Colonic mucosa (tissue), 4 donors: ENCODE measurements at regions not wholly inside any gene's neighbourhood (a gene's known extent, or its start where the extent isn't known, plus 50 kb on each side); places are given as distances from the start of the nearest gene placed in this dataset.

Experiments used
- DNase-seq: peaks from one replicate; pipeline ENCODE4 v3.0.0-alpha.2; 2020
- H3K27ac ChIP-seq: fragments of 200-600 bp; one replicate; pipeline ENCODE4 v1.8.0; 2021
- H3K27me3 ChIP-seq: fragments of 200-600 bp; one replicate; pipeline ENCODE4 v1.8.0; 2021
- H3K36me3 ChIP-seq: fragments of 200-600 bp; one replicate; pipeline ENCODE4 v1.8.0; 2021
- H3K4me1 ChIP-seq: fragments of 200-600 bp; one replicate; pipeline ENCODE4 v1.8.0; 2021; ENCODE audit warnings: mild to moderate bottlenecking
- H3K4me3 ChIP-seq: fragments of 200-600 bp; one replicate; pipeline ENCODE4 v1.8.0; 2021
- H3K9ac ChIP-seq, 2 donors: one replicate each; pipeline ENCODE4 v1.7.0; 2013; ENCODE audit warnings: control low read depth in 2 of 2, low read depth in 2 of 2, low read length in 2 of 2
- H3K9me3 ChIP-seq: fragments of 200-600 bp; one replicate; pipeline ENCODE4 v1.8.0; 2021
- CTCF ChIP-seq: fragments of 200-600 bp; IDR thresholded peaks from one replicate; pipeline ENCODE4 v1.8.0; 2022; ENCODE audit warnings: antibody characterized with exemption, mild to moderate bottlenecking
- intact Hi-C: fragments of 100-400 bp; cut with DNase I; formaldehyde crosslinking; loops from one replicate; pipeline ENCODE4 v1.14.1; 2022
- donor health status: healthy.
- donor health status: DM: no; HTN: no; CAD: no.
- donor health status: DM: no; HTN: no; CAD: no.

GRCh38 chr12:125890366-125890905 is 825.2 kb downstream of the AACS start:
- DNase-seq: no peak
- no peaks in the 10 kb centered on the region for H3K4me1 ChIP-seq
- H3K9ac ChIP-seq: no peak overlapping the region
- no peaks in the 10 kb centered on the region for H3K27me3 ChIP-seq
- TF ChIP-seq CTCF: no peak
- no peak overlapping the region for H3K27ac ChIP-seq
- no peaks in the 10 kb centered on the region for H3K9me3 ChIP-seq
- H3K4me3 ChIP-seq: no peak overlapping the region
- intact Hi-C loops: no loop called here
- no peaks in the 10 kb centered on the region for H3K36me3 ChIP-seq

- Histone ChIP-seq H3K27ac (no peak overlapping the region), H3K36me3 (no peaks in the 10 kb centered on the region), H3K9ac (no peak overlapping the region), H3K4me1 (no peaks in the 10 kb centered on the region), H3K27me3 (no peaks in the 10 kb centered on the region), H3K9me3 (no peaks in the 10 kb centered on the region), H3K4me3 (no peak overlapping the region)
- no peak for TF ChIP-seq CTCF
- intact Hi-C loops: no loop called here
- DNase-seq: no peak
Observed at GRCh38 chr12:125890971-125891370, 825.7 kb downstream of the AACS start.

- intact Hi-C loops: no loop called here
- no peaks in the 10 kb centered on the region for H3K9me3 ChIP-seq
Observed at GRCh38 chr12:125892276-125892675, 827.0 kb downstream of the AACS start.

GRCh38 chr12:125902991-125903390 is 837.8 kb downstream of the AACS start:
- Histone ChIP-seq H3K27me3 (no peaks in the 10 kb centered on the region), H3K9ac (no peak overlapping the region)
- no peak for TF ChIP-seq CTCF

More at GRCh38 chr12:125892276-125892675, 827.0 kb downstream of the AACS start:
- H3K4me1 ChIP-seq: no peaks in the 10 kb centered on the region
- no peaks in the 10 kb centered on the region for H3K27me3 ChIP-seq
- DNase-seq: no peak
- no peak for TF ChIP-seq CTCF
- no peaks in the 10 kb centered on the region for H3K36me3 ChIP-seq
- no peak overlapping the region for H3K4me3 ChIP-seq
- H3K9ac ChIP-seq: no peak overlapping the region
- no peak overlapping the region for H3K27ac ChIP-seq

GRCh38 chr12:125907351-125907750 is 842.1 kb downstream of the AACS start:
- intact Hi-C loops: no loop called here

More at GRCh38 chr12:125902991-125903390, 837.8 kb downstream of the AACS start:
- no peaks in the 10 kb centered on the region for H3K36me3 ChIP-seq
- no peak overlapping the region for H3K27ac ChIP-seq
- DNase-seq: no peak
- no peaks in the 10 kb centered on the region for H3K9me3 ChIP-seq
- H3K4me1 ChIP-seq: no peaks in the 10 kb centered on the region
- H3K4me3 ChIP-seq: no peak overlapping the region
- intact Hi-C loops: no loop called here

More at GRCh38 chr12:125907351-125907750, 842.1 kb downstream of the AACS start:
- H3K27ac ChIP-seq: no peak overlapping the region
- no peaks in the 10 kb centered on the region for H3K27me3 ChIP-seq
- H3K9me3 ChIP-seq: no peaks in the 10 kb centered on the region
- H3K36me3 ChIP-seq: no peaks in the 10 kb centered on the region
- H3K4me1 ChIP-seq: no peaks in the 10 kb centered on the region
- H3K9ac ChIP-seq: no peak overlapping the region
- no peak overlapping the region for H3K4me3 ChIP-seq
- DNase-seq: no peak
- TF ChIP-seq CTCF: no peak
